ENCODE measurements at regions not wholly inside any gene's neighbourhood (a gene's known extent, or its start where the extent isn't known, plus 50 kb on each side); places are given as distances from the start of the nearest gene placed in this dataset.

- Histone ChIP-seq H3K4me2 (ENCODE audit: low read depth, low read length, poor library complexity, severe bottlenecking) (no peak overlapping the region), H3K9me3 (ENCODE audit: low read length) (no peaks in the 10 kb centered on the region), H4K20me1 (ENCODE audit: insufficient read depth, low read depth, low read length) (no peaks in the 10 kb centered on the region), H3K9me2 (replicated peaks; ENCODE audit: insufficient read depth, low read length) (no peaks in the 10 kb centered on the region), H3K27me3 (ENCODE audit: low read length) (no peaks in the 10 kb centered on the region), H3K79me2 (ENCODE audit: low read length) (no peaks in the 10 kb centered on the region), H3K4me3 (ENCODE audit: low read length) (no peak overlapping the region), H3K36me3 (ENCODE audit: insufficient read depth, low read length) (no peaks in the 10 kb centered on the region), H3K27ac (ENCODE audit: low read length) (no peak overlapping the region), H2AFZ (ENCODE audit: low read length) (no peak overlapping the region), H3K9ac (ENCODE audit: low read length) (no peak overlapping the region), H3K4me1 (ENCODE audit: low read length) (no peaks in the 10 kb centered on the region)
- DNase-seq: no peak
Observed at GRCh38 chr15:91521996-91522395, 331.5 kb upstream of the SLCO3A1 start.

GRCh38 chr15:91522605-91523332 is 330.7 kb upstream of the SLCO3A1 start:
- H3K27ac ChIP-seq (ENCODE audit: low read length): no peak overlapping the region
- H3K27me3 ChIP-seq (ENCODE audit: low read length): no peaks in the 10 kb centered on the region
- H3K4me3 ChIP-seq (ENCODE audit: low read length): no peak overlapping the region
- no peak overlapping the region for H3K4me2 ChIP-seq (ENCODE audit: low read depth, low read length, poor library complexity, severe bottlenecking)
- H3K36me3 ChIP-seq (ENCODE audit: insufficient read depth, low read length): no peaks in the 10 kb centered on the region
- H3K9me3 ChIP-seq (ENCODE audit: low read length): no peaks in the 10 kb centered on the region
- no peak for DNase-seq
- H3K79me2 ChIP-seq (ENCODE audit: low read length): no peaks in the 10 kb centered on the region
- H3K9ac ChIP-seq (ENCODE audit: low read length): no peak overlapping the region
- no peaks in the 10 kb centered on the region for H4K20me1 ChIP-seq (ENCODE audit: insufficient read depth, low read depth, low read length)
- H2AFZ ChIP-seq (ENCODE audit: low read length): no peak overlapping the region
- no peaks in the 10 kb centered on the region for H3K9me2 ChIP-seq (replicated peaks; ENCODE audit: insufficient read depth, low read length)
- H3K4me1 ChIP-seq (ENCODE audit: low read length): no peaks in the 10 kb centered on the region

- H4K20me1 ChIP-seq (ENCODE audit: insufficient read depth, low read depth, low read length): no peaks in the 10 kb centered on the region
- H3K4me2 ChIP-seq (ENCODE audit: low read depth, low read length, poor library complexity, severe bottlenecking): no peak overlapping the region
- no peaks in the 10 kb centered on the region for H3K9me3 ChIP-seq (ENCODE audit: low read length)
- no peak overlapping the region for H3K4me3 ChIP-seq (ENCODE audit: low read length)
- H3K9ac ChIP-seq (ENCODE audit: low read length): no peak overlapping the region
- H3K9me2 ChIP-seq (replicated peaks; ENCODE audit: insufficient read depth, low read length): no peaks in the 10 kb centered on the region
- H3K36me3 ChIP-seq (ENCODE audit: insufficient read depth, low read length): no peaks in the 10 kb centered on the region
- no peak overlapping the region for H3K27ac ChIP-seq (ENCODE audit: low read length)
- H3K4me1 ChIP-seq (ENCODE audit: low read length): no peaks in the 10 kb centered on the region
- H3K27me3 ChIP-seq (ENCODE audit: low read length): no peaks in the 10 kb centered on the region
- no peak for DNase-seq
- H2AFZ ChIP-seq (ENCODE audit: low read length): no peak overlapping the region
- no peaks in the 10 kb centered on the region for H3K79me2 ChIP-seq (ENCODE audit: low read length)
Observed at GRCh38 chr15:91523596-91523995, 329.9 kb upstream of the SLCO3A1 start.

GRCh38 chr15:91524534-91524933 is 329.0 kb upstream of the SLCO3A1 start:
- H3K27ac ChIP-seq (ENCODE audit: low read length): no peak overlapping the region

GRCh38 chr15:91525751-91526150 is 327.8 kb upstream of the SLCO3A1 start:
- no peaks in the 10 kb centered on the region for H3K9me2 ChIP-seq (replicated peaks; ENCODE audit: insufficient read depth, low read length)
- H3K9me3 ChIP-seq (ENCODE audit: low read length): no peaks in the 10 kb centered on the region
- H3K9ac ChIP-seq (ENCODE audit: low read length): no peak overlapping the region
- no peak overlapping the region for H3K27ac ChIP-seq (ENCODE audit: low read length)
- no peaks in the 10 kb centered on the region for H3K79me2 ChIP-seq (ENCODE audit: low read length)
- no peaks in the 10 kb centered on the region for H4K20me1 ChIP-seq (ENCODE audit: insufficient read depth, low read depth, low read length)
- H3K4me3 ChIP-seq (ENCODE audit: low read length): no peak overlapping the region
- H3K36me3 ChIP-seq (ENCODE audit: insufficient read depth, low read length): no peaks in the 10 kb centered on the region
- H3K4me1 ChIP-seq (ENCODE audit: low read length): no peaks in the 10 kb centered on the region
- no peaks in the 10 kb centered on the region for H3K27me3 ChIP-seq (ENCODE audit: low read length)
- H2AFZ ChIP-seq (ENCODE audit: low read length): no peak overlapping the region
- DNase-seq: no peak
- no peak overlapping the region for H3K4me2 ChIP-seq (ENCODE audit: low read depth, low read length, poor library complexity, severe bottlenecking)

More at GRCh38 chr15:91524534-91524933, 329.0 kb upstream of the SLCO3A1 start:
- H3K36me3 ChIP-seq (ENCODE audit: insufficient read depth, low read length): no peaks in the 10 kb centered on the region
- DNase-seq: no peak
- no peak overlapping the region for H3K4me2 ChIP-seq (ENCODE audit: low read depth, low read length, poor library complexity, severe bottlenecking)
- no peak overlapping the region for H2AFZ ChIP-seq (ENCODE audit: low read length)
- no peak overlapping the region for H3K4me3 ChIP-seq (ENCODE audit: low read length)
- no peaks in the 10 kb centered on the region for H3K79me2 ChIP-seq (ENCODE audit: low read length)
- no peaks in the 10 kb centered on the region for H3K27me3 ChIP-seq (ENCODE audit: low read length)
- H3K4me1 ChIP-seq (ENCODE audit: low read length): no peaks in the 10 kb centered on the region
- H4K20me1 ChIP-seq (ENCODE audit: insufficient read depth, low read depth, low read length): no peaks in the 10 kb centered on the region
- no peaks in the 10 kb centered on the region for H3K9me3 ChIP-seq (ENCODE audit: low read length)
- no peaks in the 10 kb centered on the region for H3K9me2 ChIP-seq (replicated peaks; ENCODE audit: insufficient read depth, low read length)
- H3K9ac ChIP-seq (ENCODE audit: low read length): no peak overlapping the region

GRCh38 chr15:91526424-91526823 is 327.1 kb upstream of the SLCO3A1 start:
- H3K27ac ChIP-seq (ENCODE audit: low read length): no peak overlapping the region
- no peak overlapping the region for H3K4me3 ChIP-seq (ENCODE audit: low read length)
- no peaks in the 10 kb centered on the region for H3K4me1 ChIP-seq (ENCODE audit: low read length)
- no peak overlapping the region for H3K4me2 ChIP-seq (ENCODE audit: low read depth, low read length, poor library complexity, severe bottlenecking)
- no peaks in the 10 kb centered on the region for H3K9me3 ChIP-seq (ENCODE audit: low read length)
- H4K20me1 ChIP-seq (ENCODE audit: insufficient read depth, low read depth, low read length): no peaks in the 10 kb centered on the region
- no peaks in the 10 kb centered on the region for H3K79me2 ChIP-seq (ENCODE audit: low read length)
- H3K9ac ChIP-seq (ENCODE audit: low read length): no peak overlapping the region
- H2AFZ ChIP-seq (ENCODE audit: low read length): no peak overlapping the region
- H3K27me3 ChIP-seq (ENCODE audit: low read length): no peaks in the 10 kb centered on the region
- no peaks in the 10 kb centered on the region for H3K36me3 ChIP-seq (ENCODE audit: insufficient read depth, low read length)
- no peak for DNase-seq
- no peaks in the 10 kb centered on the region for H3K9me2 ChIP-seq (replicated peaks; ENCODE audit: insufficient read depth, low read length)

- no peak for DNase-seq
Observed at GRCh38 chr15:91528801-91529200, 324.7 kb upstream of the SLCO3A1 start.

GRCh38 chr15:91529534-91529933 is 324.0 kb upstream of the SLCO3A1 start:
- Histone ChIP-seq H4K20me1 (ENCODE audit: insufficient read depth, low read depth, low read length) (no peaks in the 10 kb centered on the region), H3K4me1 (ENCODE audit: low read length) (no peaks in the 10 kb centered on the region), H3K9me2 (replicated peaks; ENCODE audit: insufficient read depth, low read length) (no peaks in the 10 kb centered on the region), H3K4me3 (ENCODE audit: low read length) (no peak overlapping the region), H3K9me3 (ENCODE audit: low read length) (no peaks in the 10 kb centered on the region), H3K27ac (ENCODE audit: low read length) (no peak overlapping the region), H3K79me2 (ENCODE audit: low read length) (no peaks in the 10 kb centered on the region), H3K27me3 (ENCODE audit: low read length) (no peaks in the 10 kb centered on the region), H3K9ac (ENCODE audit: low read length) (no peak overlapping the region), H3K4me2 (ENCODE audit: low read depth, low read length, poor library complexity, severe bottlenecking) (no peak overlapping the region), H3K36me3 (ENCODE audit: insufficient read depth, low read length) (no peaks in the 10 kb centered on the region), H2AFZ (ENCODE audit: low read length) (no peak overlapping the region)
- DNase-seq: no peak

More at GRCh38 chr15:91528801-91529200, 324.7 kb upstream of the SLCO3A1 start:
- H3K27me3 ChIP-seq (ENCODE audit: low read length): no peaks in the 10 kb centered on the region
- H3K4me3 ChIP-seq (ENCODE audit: low read length): no peak overlapping the region
- no peaks in the 10 kb centered on the region for H3K36me3 ChIP-seq (ENCODE audit: insufficient read depth, low read length)
- no peak overlapping the region for H3K27ac ChIP-seq (ENCODE audit: low read length)
- no peaks in the 10 kb centered on the region for H3K9me3 ChIP-seq (ENCODE audit: low read length)
- H3K4me2 ChIP-seq (ENCODE audit: low read depth, low read length, poor library complexity, severe bottlenecking): no peak overlapping the region
- no peaks in the 10 kb centered on the region for H4K20me1 ChIP-seq (ENCODE audit: insufficient read depth, low read depth, low read length)
- no peaks in the 10 kb centered on the region for H3K4me1 ChIP-seq (ENCODE audit: low read length)
- no peak overlapping the region for H2AFZ ChIP-seq (ENCODE audit: low read length)
- H3K79me2 ChIP-seq (ENCODE audit: low read length): no peaks in the 10 kb centered on the region
- no peak overlapping the region for H3K9ac ChIP-seq (ENCODE audit: low read length)
- no peaks in the 10 kb centered on the region for H3K9me2 ChIP-seq (replicated peaks; ENCODE audit: insufficient read depth, low read length)

All from Karpas-422 (cell line).